Smooth muscle cell (in vitro differentiated cells): ENCODE measurements at regions not wholly inside any gene's neighbourhood (a gene's known extent, or its start where the extent isn't known, plus 50 kb on each side); places are given as distances from the start of the nearest gene placed in this dataset.
"Not testable (repeated sequence)": the region's sequence is repeated elsewhere in the genome, so short reads cannot be mapped to it uniquely, and the experiment has no call there.

Experiments used
- DNase-seq: peaks from one replicate; lab custom pipeline; 2025; ENCODE audit not compliant: unreplicated experiment; lab: John Stamatoyannopoulos, UW
- H2AFZ ChIP-seq: fragments of 200-600 bp; sonication (generic); 2 replicates; pipeline ENCODE4 v1.6.0; 2016; ENCODE audit warnings: antibody characterized with exemption, low read depth, mild to moderate bottlenecking
- H3F3A ChIP-seq: fragments of 200-600 bp; sonication (generic); 2 replicates; pipeline ENCODE4 v1.6.0; 2017; ENCODE audit warnings: antibody characterized with exemption, low read depth
- H3K27ac ChIP-seq: fragments of 200-600 bp; sonication (generic); 2 replicates; pipeline ENCODE4 v1.5.1; 2016; ENCODE audit warnings: low read depth, mild to moderate bottlenecking
- H3K27me3 ChIP-seq: fragments of 200-600 bp; sonication (generic); 2 replicates; pipeline ENCODE4 v1.6.1; 2016; ENCODE audit warnings: low read depth, mild to moderate bottlenecking
- H3K36me3 ChIP-seq: fragments of 200-600 bp; sonication (generic); 2 replicates; pipeline ENCODE4 v1.5.1; 2016; ENCODE audit warnings: low read depth
- H3K4me1 ChIP-seq: fragments of 200-600 bp; sonication (generic); 2 replicates; pipeline ENCODE4 v1.5.1; 2016; ENCODE audit warnings: low read depth
- H3K4me2 ChIP-seq: fragments of 200-600 bp; sonication (generic); 2 replicates; pipeline ENCODE4 v1.6.0; 2016; ENCODE audit warnings: mild to moderate bottlenecking
- H3K4me3 ChIP-seq: fragments of 200-600 bp; sonication (generic); 2 replicates; pipeline ENCODE4 v1.5.1; 2016; ENCODE audit warnings: mild to moderate bottlenecking
- H3K79me2 ChIP-seq: fragments of 200-600 bp; sonication (generic); 2 replicates; pipeline ENCODE4 v1.6.0; 2016; ENCODE audit warnings: low read depth, mild to moderate bottlenecking
- H3K9ac ChIP-seq: fragments of 200-600 bp; sonication (generic); 2 replicates; pipeline ENCODE4 v1.6.0; 2016; ENCODE audit warnings: low read depth
- H3K9me3 ChIP-seq: fragments of 200-600 bp; sonication (generic); replicated peaks from 2 replicates; pipeline ENCODE4 v1.5.1; 2016; ENCODE audit warnings: low read depth
- H4K20me1 ChIP-seq: fragments of 200-600 bp; sonication (generic); 2 replicates; pipeline ENCODE4 v1.6.0; 2016; ENCODE audit warnings: low read depth
- WGBS: methylation state at CpG from one replicate; pipeline ENCODE4 v1.1.7; 2016; ENCODE audit warnings: low lambda C conversion rate; 5-methylcytosine and 5-hydroxymethylcytosine counted together
- TF ChIP-seq, protein P1 (sequence below): fragments of 200-600 bp; sonication (generic); IDR thresholded peaks from 2 replicates; pipeline ENCODE4 v1.5.1; 2017; ENCODE audit warnings: borderline replicate concordance, mild to moderate bottlenecking, antibody characterized with exemption; ENCODE audit not compliant: insufficient read depth, poor library complexity, severe bottlenecking

DNA sequence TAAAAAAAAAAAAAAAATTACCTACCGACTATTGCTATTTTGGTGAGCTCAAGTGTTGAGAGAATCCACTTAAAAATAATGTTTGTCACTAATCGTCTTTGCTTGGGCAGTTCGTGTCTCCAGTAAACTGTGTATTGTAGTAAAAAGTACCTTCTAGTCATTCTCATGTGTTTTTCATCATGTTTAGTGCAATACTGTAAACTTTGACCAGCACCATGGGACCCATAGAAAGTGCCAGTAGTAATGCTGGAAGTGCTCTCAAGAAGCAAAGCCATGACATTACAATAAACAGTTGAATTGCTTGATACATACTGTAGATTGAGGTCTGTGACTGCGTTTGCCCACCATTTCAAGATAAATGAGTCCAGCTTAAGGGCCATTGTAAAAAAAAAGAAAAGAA is 395.2 kb downstream of the BCKDHB start:
- Histone ChIP-seq H4K20me1 (no peaks in the 10 kb centered on the region), H3K4me2 (no peak overlapping the region), H3K4me1 (no peaks in the 10 kb centered on the region), H3K9ac (no peak overlapping the region), H3K36me3 (no peaks in the 10 kb centered on the region), H3K79me2 (no peaks in the 10 kb centered on the region), H3K27me3 (no peaks in the 10 kb centered on the region), H3K27ac (no peak overlapping the region), H2AFZ (no peak overlapping the region), H3K4me3 (no peak overlapping the region), H3K9me3 (no peaks in the 10 kb centered on the region), H3F3A (no peaks in the 10 kb centered on the region)
- no peak for DNase-seq
- WGBS, result 96% methylated on average over 4 of the region's 4 CpGs
- TF ChIP-seq, protein P1, sequence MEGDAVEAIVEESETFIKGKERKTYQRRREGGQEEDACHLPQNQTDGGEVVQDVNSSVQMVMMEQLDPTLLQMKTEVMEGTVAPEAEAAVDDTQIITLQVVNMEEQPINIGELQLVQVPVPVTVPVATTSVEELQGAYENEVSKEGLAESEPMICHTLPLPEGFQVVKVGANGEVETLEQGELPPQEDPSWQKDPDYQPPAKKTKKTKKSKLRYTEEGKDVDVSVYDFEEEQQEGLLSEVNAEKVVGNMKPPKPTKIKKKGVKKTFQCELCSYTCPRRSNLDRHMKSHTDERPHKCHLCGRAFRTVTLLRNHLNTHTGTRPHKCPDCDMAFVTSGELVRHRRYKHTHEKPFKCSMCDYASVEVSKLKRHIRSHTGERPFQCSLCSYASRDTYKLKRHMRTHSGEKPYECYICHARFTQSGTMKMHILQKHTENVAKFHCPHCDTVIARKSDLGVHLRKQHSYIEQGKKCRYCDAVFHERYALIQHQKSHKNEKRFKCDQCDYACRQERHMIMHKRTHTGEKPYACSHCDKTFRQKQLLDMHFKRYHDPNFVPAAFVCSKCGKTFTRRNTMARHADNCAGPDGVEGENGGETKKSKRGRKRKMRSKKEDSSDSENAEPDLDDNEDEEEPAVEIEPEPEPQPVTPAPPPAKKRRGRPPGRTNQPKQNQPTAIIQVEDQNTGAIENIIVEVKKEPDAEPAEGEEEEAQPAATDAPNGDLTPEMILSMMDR, result no peak

DNA sequence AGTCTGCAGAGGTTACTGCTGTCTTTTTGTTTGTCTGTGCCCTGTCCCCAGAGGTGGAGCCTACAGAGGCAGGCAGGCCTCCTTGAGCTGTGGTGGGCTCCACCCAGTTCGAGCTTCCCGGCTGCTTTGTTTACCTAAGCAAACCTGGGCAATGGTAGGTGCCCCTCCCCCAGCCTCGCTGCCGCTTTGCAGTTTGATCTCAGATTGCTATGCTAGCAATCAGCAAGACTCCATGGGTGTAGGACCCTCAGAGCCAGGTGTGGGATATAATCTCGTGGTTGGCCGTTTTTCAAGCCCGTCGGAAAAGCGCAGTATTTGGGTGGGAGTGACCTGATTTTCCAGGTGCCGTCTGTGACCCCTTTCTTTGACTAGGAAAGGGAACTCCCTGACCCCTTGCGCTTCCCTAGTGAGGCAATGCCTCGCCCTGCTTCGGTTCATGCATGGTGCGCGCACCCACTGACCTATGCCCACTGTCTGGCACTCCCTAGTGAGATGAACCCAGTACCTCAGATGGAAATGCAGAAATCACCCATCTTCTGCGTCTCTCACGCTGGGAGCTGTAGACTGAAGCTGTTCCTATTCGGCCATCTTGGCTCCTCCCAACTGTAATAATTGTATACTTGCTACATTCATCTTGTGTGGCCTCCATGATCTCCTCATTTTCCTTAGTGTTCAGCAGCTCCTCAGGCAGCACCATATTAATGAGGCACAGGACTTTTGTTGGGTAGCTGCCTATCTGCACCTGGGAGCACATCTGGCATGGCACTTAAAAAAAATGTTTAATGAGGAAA is 391.4 kb downstream of the BCKDHB start:
- H3F3A ChIP-seq, H3K4me3 ChIP-seq, H3K9ac ChIP-seq, DNase-seq, H2AFZ ChIP-seq, H3K27ac ChIP-seq, H3K27me3 ChIP-seq, H3K36me3 ChIP-seq, H3K4me2 ChIP-seq, H3K9me3 ChIP-seq, H3K4me1 ChIP-seq, H3K79me2 ChIP-seq, H4K20me1 ChIP-seq: not testable (repeated sequence)
- 87% methylated on average over 18 of the region's 18 CpGs for WGBS

DNA sequence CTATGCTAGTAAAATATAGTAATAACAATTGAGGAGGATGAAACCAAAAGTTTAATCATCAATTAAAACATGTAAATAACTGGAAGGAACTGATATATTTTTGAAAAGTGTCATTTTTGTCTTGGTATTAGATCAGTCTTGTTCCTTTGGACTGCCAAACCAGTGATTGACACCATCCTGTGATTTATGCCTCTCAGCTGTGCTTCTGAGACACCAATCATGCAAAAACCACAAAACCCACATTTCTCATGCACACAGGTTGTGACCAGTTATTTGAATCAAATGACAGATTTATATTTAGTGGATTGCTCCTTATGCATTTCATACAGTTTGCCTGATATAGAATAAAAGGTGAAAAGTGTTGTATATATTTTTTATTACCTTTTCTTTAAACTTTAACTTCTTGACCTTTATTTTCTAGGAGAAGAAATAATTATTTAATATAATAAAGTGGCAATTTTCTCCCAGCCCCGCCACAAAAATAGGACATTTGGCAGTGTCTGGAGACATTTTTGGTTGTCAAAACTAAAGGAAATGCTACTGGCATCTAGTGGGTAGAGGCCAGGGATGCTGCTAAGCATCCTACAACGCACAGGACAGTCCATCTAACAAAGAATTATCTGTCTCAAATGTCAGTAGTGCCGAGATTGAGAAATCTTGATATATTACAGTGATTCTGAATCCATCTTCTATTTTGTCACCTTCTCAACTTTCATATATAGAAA is 383.6 kb downstream of the BCKDHB start:
- Histone ChIP-seq H3K36me3 (no peaks in the 10 kb centered on the region), H4K20me1 (no peaks in the 10 kb centered on the region), H3K9me3 (no peaks in the 10 kb centered on the region), H3K9ac (no peak overlapping the region), H3K4me1 (no peaks in the 10 kb centered on the region), H3F3A (no peaks in the 10 kb centered on the region), H3K4me2 (no peak overlapping the region), H3K27me3 (no peaks in the 10 kb centered on the region), H2AFZ (no peak overlapping the region), H3K27ac (no peak overlapping the region), H3K4me3 (no peak overlapping the region), H3K79me2 (no peaks in the 10 kb centered on the region)
- no peak for DNase-seq
- TF ChIP-seq, protein P1, result no peak
- WGBS, result 91% methylated on average over 3 of the region's 3 CpGs

DNA sequence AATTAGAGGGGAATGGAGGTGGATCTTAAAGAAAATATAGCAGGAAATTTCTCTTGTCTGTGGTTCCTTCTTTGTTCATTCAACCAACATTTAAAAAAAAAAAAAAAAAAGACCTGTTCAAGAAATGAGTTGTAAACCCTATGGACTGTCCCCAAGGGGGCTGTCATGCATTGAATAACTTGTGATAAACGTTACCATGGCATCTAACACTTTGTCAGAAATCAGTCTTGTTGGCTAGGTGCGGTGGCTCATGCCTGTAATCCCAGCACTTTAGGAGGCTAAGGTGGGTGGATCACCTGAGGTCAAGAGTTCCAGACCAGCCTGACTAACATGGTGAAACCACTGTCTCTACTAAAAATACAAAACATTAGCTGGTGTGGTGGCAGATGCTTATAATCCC is 381.7 kb downstream of the BCKDHB start:
- Histone ChIP-seq H3K79me2 (no peaks in the 10 kb centered on the region), H3K27ac (no peak overlapping the region), H2AFZ (no peak overlapping the region), H3K27me3 (no peaks in the 10 kb centered on the region), H3F3A (no peaks in the 10 kb centered on the region), H3K36me3 (no peaks in the 10 kb centered on the region), H3K4me2 (no peak overlapping the region), H3K9ac (no peak overlapping the region), H3K4me3 (no peak overlapping the region), H3K9me3 (no peaks in the 10 kb centered on the region), H4K20me1 (no peaks in the 10 kb centered on the region), H3K4me1 (no peaks in the 10 kb centered on the region)
- 85% methylated on average over 2 of the region's 2 CpGs for WGBS
- no peak for DNase-seq
- TF ChIP-seq, protein P1, result no peak

DNA sequence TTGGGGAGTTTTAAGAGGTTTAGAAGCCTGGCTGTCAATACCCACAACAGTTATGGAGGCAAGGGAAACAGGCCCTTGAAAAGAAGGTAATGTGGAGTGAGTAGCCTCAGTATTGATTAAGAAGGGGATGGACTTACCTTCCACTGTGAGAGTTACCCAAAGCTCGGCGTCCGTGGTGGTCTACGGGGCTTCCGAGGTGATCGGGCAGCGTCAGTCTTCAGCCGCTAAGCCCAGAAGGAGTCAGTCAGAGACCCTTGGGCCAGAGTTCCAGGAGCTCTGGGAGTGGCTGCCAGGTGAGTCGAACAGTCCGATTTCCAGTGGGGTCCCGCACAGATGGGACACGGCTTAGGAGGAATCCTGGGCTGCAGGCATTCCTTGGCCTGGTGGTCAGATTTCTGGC is 379.0 kb downstream of the BCKDHB start:
- not testable (repeated sequence) for H3K4me1 ChIP-seq, H3K4me3 ChIP-seq, H3K36me3 ChIP-seq, H3K9ac ChIP-seq, H3K27ac ChIP-seq, H3K4me2 ChIP-seq, H3K27me3 ChIP-seq, DNase-seq, H3F3A ChIP-seq, H2AFZ ChIP-seq, H4K20me1 ChIP-seq, H3K9me3 ChIP-seq, H3K79me2 ChIP-seq
- WGBS, result 95% methylated on average over 12 of the region's 12 CpGs
